ENCODE measurements at regions not wholly inside any gene's neighbourhood (a gene's known extent, or its start where the extent isn't known, plus 50 kb on each side); places are given as distances from the start of the nearest gene placed in this dataset.

GRCh38 chr21:39096754-39097153 is 86.5 kb downstream of the PSMG1 start:
- TF ChIP-seq POLR2A (IDR thresholded peaks at IDR 0.05) (no peak), CTCF (IDR thresholded peaks at IDR 0.05) (no peak)

Data from lower leg skin (tissue), 3 donors.